TTC549 (cell line): ENCODE measurements at regions not wholly inside any gene's neighbourhood (a gene's known extent, or its start where the extent isn't known, plus 50 kb on each side); places are given as distances from the start of the nearest gene placed in this dataset.
"Not testable (repeated sequence)": the region's sequence is repeated elsewhere in the genome, so short reads cannot be mapped to it uniquely, and the experiment has no call there.

Source experiments
- FAIRE-seq: peaks from 2 replicates; lab custom pipeline; 2012; peaks lifted over from hg19 to GRCh38; lab: Jason Lieb, UNC

DNA sequence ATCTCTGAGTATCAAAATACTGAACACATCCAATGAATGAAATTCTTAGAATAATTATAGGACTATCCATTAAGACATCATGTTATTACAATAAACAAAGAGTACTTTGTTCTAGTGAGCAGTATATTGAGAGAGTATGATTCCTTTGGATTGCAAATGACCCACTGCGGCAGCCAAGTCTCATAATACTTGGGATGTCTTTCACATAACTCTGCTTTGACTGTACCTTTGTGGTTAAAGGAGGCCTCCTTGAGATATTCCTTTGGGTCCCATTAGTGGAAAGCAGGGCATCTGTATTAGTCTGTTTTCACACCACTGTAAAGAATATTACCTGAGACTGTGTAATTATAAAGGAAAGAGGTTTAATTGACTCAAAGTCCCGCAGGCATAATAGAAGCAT, 593.8 kb downstream of the TRHDE start:
- no peak for FAIRE-seq

DNA sequence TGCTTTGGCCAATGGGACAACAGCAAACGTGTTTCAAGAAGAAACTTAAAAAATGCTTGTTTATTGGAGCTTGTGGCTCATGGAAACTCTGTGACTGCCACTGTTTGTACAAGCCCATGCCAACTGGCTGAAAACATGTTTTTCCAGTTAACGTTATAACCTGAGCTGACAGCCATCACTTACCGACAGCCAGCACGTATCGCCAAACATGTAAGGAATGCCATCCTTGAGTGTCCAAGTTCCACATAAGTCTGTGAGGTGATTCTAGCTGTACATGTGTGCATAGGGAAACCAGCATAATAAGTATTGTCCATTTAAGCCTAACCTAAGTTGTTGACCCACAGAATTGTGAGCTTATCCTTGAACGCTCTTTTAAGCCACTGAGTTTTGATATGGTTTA, 596.9 kb downstream of the TRHDE start:
- FAIRE-seq: no peak

DNA sequence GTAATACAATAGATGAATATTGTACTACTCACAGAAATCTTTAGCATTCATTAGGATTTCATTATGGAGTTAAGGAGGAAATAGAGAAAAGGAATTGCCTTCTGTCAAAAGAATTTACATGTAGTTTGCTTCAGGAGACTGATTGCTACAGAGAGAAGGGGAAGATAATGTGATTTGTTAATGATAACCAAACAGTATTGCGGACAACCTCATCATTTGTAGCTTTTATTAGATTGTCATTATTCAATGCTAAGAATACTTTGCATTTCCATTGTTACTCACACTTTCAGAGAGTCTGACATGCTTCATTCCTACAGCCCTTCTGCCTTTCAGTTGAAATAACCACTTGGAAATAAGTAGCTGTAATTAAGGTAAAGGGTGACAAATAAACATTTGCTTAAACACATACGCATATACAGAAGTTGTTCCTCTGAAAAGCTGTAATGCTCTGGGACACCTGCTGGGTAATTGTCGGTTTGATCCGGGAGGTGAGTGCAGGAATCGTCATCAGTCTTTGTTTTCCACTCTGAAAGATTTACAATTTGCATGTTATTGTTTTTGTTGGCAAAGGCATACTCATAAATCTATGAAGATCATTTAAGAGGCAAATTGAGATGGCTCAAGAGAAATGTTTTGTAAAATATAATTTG, 600.2 kb downstream of the TRHDE start:
- no peak for FAIRE-seq

DNA sequence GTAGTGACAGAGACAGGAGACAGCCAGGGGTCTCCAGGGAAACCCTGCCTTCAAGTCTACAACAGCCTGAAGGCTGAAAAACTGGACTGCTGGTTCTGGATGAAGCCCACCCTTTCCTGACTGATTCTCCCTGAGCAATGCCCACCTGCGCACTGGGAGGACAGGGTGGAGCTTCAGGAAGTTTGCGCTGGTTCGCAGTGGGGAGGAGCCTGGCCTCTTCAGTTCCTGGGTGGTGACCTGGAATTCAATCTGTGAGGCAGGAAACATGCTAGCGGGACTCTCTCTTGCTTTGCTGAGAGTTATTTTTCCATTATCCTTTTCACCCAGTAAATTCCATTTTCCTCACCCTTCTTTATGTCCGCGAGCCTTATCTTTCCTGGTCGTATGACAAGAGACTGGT, 600.8 kb downstream of the TRHDE start:
- FAIRE-seq: no peak

DNA sequence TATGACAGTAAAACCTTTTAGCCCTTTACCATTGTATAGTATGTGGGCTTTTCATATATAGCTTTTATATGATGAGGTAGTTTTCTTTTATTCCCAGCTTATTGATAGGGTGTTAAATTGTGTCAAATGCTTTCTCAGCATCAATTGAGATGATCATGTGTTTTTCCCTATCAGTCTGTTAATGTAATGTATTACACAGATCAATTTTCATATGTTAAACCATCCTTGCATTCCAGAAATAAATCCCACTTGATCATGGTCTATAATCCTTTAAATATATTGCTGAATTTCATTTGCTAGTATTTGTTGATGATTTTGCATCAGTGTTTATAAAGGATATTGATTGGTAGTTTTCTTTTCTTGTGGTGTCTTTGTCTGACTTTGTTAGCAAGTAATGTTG, 603.9 kb downstream of the TRHDE start:
- FAIRE-seq: no peak

DNA sequence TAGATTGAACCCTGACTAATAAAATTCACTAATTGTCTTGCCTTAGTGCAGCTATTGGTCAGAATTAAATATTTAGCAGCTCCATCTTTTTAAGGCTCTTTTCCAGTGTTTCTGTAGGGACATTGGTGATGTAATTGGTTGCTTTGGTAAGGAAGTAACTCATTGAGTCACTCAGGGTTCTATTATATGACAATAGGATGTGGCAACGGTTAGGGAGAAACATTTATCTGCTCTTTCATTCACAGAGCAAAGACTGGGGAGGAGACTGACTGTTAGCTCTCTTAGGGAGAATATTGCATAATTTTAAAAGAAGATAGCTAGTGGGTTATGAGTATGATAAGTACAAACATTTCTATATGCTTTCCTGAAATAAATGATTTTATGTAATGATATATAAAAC, 616.5 kb downstream of the TRHDE start:
- FAIRE-seq: no peak

DNA sequence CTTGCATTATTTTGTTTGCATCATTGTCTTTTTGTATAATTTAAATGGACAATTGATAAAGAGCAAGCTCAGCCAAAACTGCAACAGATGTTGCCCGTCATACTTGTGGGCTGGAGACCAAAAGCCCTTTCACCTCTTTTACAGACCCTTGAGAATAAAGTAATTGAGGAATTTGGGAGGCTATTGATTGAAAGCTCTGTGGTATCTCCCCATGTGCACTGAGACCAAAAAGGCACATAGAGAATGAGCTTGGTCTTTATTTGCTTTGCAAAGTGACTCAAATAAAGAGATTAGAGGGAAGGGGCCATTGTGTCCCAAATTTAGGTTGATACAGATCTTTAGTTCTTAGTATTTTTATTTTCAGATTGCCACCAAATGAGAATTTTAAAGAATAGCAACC, 617.6 kb downstream of the TRHDE start:
- FAIRE-seq: no peak

DNA sequence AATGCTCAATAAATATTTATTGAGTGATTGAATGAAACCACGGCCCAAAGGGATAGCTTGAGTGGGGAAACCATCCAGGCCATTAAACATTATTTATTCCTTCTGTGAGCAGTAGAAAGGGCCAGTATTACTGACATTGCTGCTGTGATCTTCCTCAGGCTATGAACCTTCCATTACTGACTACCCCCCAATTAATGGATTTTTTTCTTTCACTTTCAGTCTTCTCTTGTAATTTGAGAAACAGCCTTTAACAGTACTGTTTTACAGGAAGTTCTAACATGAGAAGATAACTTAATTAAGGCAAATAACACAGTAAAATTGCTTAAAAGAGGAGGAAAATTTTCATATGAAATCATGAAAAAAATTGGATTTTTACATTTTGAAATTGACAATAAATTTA, 629.5 kb downstream of the TRHDE start:
- no peak for FAIRE-seq

DNA sequence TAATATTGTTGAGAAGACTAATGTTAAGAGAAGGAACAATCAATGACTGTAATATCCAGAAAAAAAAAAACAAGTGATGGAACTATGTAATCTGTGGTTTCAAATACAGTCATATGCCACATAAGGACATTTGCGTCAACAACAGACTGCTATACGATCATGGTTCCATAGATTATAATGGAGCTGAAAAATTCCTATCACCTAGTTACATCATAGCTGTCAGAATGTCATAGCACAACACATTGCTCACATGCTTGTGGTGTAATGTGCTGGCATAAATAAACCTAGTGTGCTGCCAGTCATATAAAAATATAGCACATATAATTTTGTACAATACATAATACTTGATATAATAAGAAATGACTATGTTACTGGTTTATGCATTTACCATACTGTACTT, 653.5 kb downstream of the TRHDE start:
- FAIRE-seq: no peak

DNA sequence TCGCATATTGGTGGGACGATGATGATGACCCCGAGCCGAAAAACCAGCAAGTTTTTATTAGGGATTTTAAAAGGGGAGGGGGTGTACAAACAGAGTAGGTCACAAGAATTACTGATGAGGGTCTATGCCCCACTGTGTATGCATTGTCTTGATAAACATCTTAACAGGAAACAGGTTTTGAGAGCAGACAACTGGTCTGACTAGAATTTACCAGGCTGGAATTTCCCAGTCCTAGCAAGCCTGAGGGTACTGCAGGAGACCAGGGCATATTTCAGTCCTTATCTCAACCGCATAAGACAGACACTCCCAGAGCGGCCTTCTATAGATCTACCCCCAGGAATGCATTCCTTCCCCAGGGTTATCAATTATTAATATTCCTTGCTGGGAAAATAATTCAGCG, 659.7 kb downstream of the TRHDE start:
- FAIRE-seq: not testable (repeated sequence)

DNA sequence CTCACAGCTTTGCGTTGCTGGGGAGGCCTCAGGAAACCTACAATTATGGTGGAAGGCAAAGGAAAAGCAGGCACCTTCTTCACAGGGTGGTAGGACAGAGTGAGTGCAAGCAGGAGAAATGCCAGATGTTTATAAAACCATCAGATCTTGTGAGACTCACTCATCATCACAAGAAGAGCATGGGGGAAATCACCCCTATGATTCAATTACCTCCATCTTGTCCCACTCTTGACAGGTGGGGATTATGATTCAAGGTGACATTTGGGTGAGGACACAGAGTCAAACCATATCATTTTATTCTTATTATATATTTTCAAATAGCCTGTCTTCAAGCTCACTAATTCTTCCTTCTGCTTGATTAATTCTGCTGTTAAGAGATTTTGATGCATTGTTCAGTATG, 665.3 kb downstream of the TRHDE start:
- no peak for FAIRE-seq

DNA sequence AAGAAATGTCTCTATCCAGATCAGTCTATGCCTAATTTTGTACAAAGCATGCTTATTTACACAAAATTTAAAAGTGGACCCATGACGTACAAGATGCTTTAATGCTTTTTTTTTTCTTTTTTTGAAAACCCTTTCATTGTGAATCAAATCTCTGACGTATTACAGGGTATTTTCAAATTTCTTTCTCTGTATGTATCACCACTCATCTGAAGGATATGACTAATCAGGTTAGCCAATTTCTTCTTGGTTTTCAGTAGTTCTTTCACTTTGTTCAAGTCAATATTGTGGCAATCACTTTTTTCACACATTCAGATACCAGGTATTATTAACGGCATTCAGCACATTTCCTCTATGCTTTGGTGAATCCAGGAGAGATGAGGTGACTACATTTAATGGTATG, 685.3 kb downstream of the TRHDE start:
- FAIRE-seq: no peak

DNA sequence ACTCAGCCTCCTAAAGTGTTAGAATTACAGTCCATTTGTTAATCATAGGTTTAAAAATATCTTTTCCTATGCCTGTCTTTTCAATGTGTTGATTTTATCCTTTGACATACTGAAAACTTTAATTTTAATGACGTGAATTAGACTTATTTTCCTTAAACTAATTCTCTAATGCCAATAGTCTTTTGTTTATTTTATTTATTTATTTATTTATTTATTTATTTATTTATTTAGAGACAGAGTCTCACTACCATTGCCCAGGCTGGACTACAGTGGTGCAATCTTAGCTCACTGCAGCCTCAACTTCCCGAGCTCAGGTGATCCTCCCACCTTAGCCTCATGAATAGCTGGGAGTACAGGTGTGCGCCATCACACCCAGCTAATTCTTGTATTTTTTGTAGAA, 694.5 kb downstream of the TRHDE start:
- FAIRE-seq: no peak

DNA sequence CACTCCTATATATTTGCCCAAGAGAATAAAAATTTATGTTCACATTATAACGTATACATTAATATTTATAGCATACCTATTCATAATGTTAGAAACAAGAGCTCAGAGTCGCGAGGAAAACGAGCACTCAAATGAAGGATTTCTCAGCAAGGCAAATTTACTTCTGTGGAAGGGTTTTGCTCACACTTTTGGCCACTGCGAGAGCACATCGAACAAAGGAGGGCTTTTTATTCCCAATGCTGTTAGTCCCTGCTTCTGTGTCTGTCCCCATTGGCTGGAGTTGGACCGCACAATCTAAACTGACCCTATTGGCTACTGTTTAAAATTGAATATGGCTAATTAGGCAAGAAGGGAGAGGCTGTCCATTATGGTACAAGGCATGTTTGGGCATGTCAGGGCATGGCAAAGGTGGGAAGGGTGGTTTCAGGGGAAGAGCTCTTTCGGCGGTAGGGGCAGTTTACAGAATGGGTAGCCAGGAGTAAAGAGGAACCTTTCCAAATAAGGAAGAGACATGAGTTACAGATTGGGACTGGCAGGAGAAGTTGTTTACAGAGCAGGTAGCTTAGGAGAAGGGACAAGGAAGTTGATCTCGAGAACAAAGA, 702.9 kb downstream of the TRHDE start:
- FAIRE-seq: no peak

DNA sequence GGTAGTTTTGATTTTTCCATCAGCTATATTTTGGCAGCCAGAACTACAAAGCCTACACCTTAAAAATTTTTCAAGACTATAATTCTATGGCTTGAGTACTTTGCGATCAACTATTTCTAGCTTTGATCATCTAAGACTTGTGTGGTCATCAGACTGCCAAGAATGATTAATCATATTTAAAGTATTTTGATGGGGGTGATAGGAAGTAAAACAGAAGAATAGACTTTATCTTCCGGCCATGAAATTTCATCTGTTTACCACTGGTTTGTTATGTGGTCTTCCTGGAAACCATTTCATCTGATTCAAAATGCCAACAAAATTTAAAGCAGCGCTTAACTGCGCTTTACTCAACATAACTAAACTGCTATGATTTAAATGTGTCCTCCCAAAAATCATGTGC, 706.8 kb downstream of the TRHDE start:
- no peak for FAIRE-seq

DNA sequence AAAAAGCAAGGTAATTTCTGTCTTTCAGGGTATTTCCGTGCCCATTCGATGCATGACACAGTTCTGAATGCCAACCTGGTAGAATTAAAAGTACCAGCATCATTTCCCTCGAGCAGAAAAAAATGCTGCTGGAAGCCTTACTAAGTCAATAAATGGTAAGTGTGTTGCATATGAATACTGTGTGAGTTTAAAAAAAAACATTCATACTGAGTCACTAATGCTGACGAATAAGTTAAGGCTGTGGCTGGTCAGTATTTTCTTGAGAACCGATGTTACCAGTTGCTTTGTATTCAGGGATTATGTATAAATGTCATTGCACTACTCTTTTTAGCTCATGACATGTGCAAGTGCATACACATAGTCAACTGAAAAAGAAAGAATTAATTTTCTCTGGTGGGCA, 710.2 kb downstream of the TRHDE start:
- FAIRE-seq: no peak

DNA sequence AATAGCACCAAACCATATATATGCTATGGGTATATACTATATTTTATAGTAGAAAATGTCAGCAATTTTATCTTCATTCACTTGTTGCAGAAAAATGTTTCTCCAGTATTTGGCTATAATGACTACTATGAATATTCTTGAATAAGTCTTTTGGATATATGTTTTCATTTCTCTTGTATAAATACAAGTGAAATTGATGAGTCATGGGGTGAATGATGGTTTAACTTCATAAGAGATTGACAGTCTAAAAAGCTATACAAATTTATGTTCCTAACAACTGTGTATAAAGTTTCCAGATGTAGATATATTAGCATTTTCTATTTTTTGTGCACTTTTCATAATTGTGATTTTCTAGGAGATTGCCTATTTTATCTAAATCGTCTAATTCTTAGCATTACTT, 714.8 kb downstream of the TRHDE start:
- no peak for FAIRE-seq

DNA sequence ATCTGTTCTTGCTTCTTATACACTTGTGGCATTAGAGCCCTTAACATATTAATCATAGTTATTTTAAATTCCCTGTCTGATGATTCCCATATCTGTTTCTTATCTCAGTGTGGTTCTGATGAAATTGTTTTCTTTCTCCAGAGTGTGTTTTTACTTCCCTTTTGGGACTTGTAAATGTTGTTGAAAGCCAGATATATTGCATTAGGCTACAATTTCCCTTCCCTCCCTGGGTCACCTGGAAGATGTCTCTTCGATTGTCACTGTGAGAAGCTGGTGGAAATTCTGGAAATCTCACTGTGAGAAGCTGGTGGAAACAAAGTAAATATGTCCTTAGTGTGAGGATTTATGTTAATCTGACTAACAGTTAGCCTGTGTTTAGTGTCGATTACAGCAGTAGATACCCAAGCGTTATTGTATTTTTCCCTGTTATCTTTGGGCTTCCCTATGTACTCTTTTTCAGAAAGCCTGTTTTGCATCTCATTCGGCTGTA, 717.3 kb downstream of the TRHDE start:
- FAIRE-seq: no peak

DNA sequence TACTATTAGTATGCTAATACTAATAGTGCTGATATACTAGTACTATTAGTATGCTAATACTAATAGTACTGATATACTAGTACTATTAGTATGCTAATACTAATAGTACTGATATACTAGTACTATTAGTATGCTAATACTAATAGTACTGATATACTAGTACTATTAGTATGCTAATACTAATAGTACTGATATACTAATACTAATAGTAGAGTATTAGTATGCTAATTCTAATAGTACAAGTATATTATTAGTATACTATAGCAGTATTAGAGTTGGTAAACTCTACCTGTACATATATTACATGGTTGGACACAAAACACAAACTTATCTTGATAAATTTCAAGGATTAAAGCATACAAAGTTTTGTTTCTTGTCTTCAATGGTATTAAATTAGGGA, 722.9 kb downstream of the TRHDE start:
- FAIRE-seq: not testable (repeated sequence)

DNA sequence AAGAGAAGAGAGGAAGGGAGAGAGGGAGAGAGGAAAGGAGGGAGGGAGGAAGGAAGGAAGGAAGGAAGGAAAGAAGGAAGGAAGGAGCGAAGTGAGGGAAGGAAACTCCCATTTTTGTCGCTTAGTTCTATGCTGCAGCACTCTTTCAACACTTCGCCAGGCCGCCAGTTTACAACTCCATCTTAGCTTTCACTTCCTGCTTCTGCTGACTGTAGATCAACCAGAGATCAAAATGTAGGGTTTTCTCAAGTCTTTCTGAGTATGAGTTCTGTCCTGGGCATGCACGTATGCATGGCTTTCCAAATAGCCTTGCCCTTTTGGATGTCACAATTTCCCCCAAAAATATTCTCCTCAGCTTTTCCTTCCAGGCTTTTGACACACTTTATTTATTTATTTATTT, 723.4 kb downstream of the TRHDE start:
- FAIRE-seq: no peak

DNA sequence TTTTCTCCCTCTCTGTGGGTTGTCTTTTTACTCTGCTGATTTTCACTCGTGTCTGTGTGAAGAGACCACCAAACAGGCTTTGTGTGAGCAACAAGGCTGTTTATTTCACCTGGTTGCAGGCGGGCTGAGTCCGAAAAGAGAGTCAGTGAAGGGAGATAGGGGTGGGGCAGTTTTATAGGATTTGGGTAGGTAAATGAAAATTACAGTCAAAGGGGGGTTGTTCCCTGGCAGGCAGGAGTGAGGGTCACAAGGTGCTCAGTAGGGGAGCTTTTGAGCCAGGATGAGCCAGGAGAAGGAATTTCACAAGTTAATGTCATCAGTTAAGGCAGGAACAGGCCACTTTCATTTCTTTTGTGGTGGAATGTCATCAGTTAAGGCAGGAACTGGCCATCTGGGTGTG, 729.6 kb downstream of the TRHDE start:
- not testable (repeated sequence) for FAIRE-seq

DNA sequence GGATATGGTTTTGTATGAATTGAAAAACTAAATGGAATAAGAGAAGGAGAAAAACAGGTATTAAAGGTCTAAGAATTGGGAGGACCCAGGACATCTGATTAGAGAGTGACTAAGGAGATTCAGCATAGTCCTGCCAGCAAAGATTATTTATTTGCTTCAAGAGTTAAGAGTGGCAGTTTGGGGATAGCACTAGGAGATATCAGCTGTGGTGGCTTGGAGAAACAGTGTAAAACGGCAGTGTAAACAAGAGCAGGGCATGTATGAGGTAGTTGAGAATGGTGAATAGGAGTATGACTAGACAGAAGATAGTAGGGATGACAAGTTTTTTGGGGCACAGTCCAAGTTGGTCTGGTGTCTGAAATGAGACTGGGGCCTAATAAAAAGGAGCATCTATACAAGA, 730.3 kb downstream of the TRHDE start:
- FAIRE-seq: not testable (repeated sequence)

DNA sequence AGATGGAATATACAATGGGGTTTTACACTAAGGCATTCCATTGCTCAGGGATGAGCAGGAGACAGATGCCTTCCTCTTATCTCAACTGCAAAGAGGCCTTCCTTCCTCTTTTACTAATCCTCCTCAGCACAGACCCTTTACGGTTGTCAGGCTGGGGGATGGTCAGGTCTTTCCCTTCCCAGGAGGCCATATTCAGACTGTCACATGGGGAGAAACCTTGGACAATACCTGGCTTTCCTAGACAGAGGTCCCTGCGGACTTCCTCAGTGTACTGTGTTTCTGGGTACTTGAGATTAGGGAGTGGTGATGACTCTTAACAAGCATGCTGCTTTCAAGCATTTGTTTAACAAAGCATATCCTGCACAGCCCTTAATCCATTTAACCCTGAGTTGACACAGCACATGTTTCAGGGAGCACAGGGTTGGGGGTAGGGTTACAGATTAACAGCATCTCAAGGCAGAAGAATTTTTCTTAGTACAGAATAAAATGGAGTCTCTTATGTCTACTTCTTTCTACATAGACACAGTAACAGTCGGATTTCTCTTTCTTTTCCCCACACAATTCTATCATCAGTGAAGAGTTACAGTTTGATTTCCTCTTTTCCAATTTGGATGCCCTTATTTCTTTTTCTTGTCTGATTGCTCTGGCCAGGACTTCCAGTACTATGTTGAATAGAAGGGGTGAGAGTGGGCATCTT, 737.1 kb downstream of the TRHDE start:
- not testable (repeated sequence) for FAIRE-seq

DNA sequence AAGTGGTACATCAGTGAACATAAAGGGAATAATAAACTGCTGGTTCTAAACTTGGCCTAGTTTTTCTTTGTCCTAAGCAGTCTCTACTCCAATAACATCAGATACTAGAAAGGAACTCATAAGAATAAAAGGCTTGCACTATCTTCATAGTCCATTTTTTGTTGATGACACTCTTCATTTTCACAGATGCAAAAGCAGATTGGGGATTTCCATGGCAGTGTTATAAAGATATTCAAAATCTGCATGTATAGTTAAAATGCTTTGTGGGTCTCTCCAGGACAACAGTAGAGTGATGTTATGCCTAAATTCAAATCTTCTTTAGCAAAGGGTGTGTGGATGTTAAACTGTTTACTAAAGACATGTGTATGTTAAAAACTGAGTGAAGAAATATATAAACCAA, 745.8 kb downstream of the TRHDE start:
- FAIRE-seq: no peak
